HG03520 (cell line): ENCODE measurements at regions not wholly inside any gene's neighbourhood (a gene's known extent, or its start where the extent isn't known, plus 50 kb on each side); places are given as distances from the start of the nearest gene placed in this dataset.
A peak's percentile ranks its signal among the peaks of the same experiment; 100 is the strongest.

Experiments used
- ATAC-seq: cut with Tn5 transposase; IDR thresholded peaks from one replicate; pipeline ENCODE4 v1.9.1; 2021; ENCODE audit warnings: mild to moderate bottlenecking, moderate library complexity; ENCODE audit not compliant: unreplicated experiment

DNA sequence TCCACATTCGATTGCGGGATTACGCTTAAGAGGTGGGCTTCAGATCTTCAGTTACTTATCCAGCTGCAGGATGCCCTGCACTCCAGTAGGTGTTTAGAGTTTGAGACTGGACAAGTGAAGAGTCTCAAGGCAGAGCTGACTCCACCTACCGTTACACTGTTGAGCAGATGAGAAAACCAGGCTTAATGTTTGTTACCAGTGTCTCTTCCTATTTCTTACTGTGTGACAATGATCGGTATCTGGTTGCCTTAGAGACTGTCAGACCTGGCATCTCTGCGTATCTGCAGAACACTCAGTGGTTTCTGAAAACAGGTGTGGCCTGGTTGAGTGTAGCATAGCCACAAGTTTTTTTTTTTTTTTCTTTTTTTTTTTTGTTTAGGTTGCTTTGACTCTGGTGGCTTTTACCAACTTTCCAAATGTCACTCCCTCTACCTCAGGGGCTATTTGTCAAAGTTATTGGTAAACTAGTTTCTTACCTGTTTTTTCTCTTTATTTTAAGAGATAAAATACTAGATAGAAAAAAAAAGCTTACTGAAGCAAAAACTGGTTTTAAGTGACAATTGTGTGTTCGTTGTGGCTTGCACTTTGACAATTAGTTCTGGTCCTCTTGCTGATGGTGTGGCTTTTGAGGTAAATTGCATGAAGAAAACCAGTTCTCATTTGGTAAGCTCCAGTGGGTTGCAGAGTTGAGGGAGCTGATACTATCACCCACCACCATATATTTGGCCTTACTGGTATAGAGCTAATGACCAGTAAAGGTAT is 284.8 kb downstream of the ETS1 start:
- peak; percentile 96 for ATAC-seq

DNA sequence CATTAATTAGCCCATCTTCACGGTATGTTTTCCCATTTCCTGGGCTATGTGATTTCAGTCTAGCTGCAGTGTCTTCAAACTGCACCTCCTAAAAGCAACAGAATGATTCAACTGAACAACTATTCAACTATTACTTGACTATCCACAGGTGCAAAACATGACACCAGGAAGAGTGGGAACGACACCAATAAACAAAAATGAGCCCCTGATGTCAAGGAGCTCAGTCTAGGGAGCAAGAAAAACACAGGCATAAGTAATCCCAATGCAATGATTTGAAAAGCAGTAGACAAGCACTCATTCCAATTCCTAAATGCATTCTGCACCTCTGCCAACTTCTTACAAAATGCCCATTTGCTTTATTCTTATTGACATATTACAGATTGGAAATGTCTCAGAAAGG is 285.6 kb downstream of the ETS1 start:
- no peak for ATAC-seq

DNA sequence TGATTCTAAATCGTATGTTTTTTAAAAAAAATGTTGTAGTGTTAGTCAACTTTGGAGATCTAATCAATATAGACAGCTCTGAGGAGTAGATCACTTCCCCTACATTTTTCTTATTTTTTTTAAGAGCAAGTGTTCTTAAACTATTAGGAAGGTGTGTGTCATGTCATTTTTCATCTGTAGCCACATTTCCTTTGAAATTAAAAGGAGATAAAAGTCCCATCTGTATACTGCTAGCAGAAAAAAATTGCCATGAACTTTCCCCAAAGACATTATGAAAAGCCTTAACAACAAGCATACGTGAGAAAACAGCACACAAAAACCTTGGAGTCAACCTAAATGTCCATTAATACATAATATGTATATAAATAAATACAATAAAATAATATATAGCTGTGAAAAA is 286.6 kb downstream of the ETS1 start:
- no peak for ATAC-seq

DNA sequence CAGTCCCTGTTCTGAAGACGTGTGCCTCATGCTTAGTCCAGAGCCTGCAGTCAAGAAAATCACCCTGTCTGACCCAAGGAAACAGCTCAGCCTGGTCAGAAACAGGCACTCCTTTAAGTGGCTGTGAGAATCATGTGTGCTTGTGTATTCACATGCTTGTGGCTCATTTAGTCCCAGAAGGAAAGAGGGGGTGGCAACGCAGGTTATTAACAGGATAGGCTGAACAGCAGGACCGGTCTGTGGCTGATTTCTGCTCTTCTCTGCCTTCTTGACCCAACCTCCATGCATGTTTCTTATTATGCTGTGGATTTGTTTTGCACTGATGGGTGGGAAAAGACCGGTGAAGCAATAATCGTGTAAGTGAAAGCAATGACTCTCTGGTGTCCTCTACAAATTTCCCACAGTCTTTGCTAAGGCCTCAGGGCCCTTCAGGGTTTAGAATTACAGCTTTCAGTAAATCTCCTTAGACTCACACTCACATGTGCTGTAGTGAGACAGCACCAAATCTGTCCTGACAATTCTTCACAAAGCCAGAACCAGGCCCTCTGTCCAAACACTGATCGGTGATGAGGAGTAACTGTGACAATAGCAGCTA is 288.1 kb downstream of the ETS1 start:
- ATAC-seq: no peak

DNA sequence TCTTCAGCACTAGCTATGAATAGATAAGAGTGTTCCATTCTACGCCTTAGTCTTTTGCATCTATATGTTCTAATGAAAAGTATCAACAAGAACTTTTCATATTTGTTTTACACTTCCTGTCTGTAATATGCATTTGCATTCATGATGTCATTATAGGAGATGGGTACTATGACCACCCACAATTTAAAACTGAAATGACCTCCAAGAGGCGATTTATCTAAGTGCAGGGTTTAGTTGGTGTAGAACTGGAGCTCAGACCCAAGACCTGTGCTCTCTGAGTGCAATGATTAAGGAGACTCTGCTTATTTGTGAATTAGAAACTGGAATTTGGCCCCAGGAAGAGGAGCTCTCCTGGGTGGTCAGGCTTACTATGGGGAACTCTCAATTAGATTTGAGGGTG is 289.1 kb downstream of the ETS1 start:
- no peak for ATAC-seq

DNA sequence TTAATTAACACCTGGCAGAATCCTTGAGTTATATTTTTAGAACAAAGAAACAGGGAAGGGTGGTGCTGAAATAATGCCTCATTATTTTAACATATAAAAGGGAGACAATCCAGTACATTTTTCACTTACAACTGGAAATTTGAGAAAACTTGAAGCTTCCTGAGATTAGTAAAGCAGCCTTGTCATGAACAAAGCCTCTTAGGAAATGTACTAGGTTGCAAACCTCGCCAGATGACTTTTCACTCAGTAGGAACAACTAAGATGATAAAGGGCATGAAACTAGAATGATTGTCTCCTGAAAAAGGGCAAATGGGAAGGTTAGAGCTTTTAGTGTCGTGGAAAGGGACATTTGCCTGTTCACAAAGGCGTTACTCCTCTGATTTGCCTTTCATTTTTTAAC is 289.6 kb downstream of the ETS1 start:
- ATAC-seq: no peak

DNA sequence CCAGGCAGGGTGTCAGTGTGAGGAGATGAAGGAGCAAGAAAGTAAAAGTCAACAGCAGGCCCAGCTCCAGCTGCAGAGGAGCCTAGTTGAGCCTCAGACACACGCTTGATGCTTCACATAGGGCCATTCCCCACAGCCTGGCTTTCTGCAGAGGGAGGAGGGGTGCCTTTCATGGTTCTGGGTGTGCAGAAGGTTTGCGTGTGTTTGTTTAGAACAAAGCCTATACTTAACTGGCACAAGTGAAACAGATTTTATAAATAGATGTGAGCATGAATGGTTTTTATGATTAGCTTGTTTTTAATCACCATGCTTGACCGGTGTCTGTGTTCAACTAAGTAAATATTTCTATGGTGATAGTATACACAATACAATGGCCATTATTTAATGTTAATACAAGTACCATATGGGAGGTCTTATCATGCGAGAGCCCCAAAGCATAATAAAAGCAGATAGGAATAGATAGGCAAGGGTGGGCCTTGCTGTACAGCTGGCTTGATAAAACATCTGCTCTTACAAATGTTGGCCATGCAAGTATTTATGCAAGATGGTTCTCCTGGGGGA is 290.2 kb downstream of the ETS1 start:
- ATAC-seq: no peak

DNA sequence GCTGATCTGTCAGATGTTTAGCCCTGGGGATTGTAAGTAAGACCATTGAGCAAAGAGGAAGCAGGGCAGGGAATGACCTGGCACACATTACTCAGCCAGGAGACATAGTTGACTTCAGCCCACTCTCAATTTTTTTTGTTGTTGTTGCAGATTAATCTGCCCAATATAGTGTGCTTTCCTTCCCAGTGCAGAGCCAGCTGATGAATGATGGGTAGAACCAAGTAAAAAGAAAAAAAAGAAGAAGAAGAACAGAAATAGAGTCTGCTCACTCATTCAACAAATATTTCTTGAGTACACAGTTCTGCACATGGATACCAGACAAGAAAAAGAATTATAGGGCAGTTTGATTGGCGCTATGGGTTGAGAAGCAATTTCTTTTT is 292.7 kb downstream of the ETS1 start:
- ATAC-seq: no peak

DNA sequence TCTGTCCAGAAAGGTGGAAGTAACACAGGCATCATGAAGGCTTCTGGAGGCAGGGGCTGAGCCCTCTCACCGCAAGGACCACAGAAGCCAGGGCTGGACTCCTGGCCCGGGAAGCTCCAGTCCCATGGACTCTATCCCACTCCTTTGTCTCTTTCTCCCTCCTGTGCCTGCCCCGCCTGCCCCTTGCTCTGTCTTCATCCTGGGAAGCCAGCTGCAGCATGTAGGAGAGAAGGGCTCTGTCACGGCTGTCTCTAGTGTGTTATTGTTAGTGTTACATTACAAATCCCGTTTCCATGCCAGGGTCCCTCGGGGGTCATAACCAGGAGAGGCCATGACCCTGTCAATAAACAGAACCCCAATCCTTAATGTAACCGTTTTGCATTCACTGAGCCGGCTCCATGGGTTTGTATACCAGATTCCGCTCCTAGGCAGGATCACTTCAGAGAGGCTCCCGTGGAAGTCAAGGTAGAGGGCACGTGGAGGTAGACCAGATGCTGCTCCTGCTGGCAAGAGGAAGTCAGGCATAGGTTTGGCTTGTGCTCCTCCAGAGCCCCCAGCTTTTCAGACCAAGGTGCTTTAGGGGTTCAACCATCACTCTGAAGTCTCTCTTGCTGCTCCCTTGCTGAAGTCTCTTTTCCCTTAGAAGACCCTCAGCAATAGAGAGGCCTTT is 293.2 kb downstream of the ETS1 start:
- no peak for ATAC-seq

DNA sequence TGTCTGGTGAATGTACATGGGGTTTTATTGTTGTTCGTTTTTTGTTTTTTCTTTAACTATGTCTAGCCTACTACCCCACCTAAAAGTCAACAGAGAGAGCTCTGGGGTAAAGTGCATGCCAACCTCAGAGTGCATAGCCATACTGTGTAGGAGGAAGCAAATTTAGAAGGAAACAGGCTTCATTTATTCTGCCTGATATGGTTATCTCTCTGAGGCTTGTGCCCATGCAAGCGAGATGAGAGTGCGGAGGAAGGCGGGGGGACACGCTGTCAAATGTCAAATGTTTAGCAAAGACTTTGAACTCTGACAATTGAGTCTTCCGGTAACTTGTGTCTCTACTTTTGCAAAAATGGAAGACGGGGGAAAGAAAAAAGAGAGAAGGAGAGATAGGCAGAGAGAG is 295.5 kb downstream of the ETS1 start:
- ATAC-seq: no peak

DNA sequence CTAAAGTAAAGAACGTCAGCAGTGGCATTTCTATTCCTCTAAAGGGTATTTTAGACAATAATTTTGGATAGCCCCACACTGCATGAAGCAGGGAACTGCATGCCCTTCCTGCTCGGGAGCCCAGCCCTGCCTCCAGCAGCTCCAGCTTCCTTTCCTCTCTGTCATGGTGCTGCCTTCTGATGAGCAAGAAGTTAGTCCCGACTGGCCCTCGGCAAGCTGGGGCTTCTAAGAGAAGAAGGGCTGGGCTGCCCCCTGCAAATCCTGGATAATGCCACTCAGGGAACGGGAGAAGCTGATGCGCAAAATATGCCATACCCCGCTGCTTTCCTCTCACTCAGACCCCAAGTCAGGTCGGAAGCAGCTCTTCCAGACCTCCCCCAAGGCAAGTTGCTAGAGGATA is 296.4 kb downstream of the ETS1 start:
- ATAC-seq: no peak

DNA sequence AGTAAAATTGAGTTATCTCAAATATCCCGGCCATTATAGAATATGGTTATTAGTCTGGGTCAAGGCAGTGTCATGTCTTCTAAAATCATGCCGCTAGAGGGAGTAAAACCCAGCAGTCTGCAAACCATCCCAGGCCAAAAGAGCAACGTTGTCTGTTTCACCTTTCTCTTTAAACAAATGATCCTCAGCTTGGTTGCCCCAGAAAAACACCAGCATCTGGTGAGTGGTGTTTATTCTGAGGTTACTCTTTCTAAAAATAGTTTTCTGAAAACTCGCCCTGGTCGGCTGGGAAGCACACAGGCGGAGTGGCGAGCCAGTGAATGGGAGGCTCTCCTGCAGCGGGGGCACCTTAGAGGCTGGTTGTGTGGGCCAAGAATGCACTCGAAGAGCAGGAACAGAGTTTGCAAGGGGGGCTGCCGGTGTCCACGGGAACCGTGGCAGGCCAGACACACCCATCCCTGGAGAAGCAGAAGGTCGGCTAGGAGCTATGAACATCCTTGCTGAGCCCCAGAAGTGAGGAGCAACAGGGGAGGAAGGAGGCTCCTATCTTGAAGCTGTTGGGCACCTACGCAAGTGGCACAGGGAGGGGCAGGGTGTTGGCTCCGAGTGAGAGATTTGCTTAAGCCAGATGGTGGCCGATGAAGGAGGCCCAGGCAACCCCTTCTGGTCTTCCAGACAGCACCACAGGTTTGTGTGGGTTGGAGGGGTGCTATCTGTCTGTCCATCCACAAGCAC is 297.1 kb downstream of the ETS1 start:
- ATAC-seq: peak; percentile 83

DNA sequence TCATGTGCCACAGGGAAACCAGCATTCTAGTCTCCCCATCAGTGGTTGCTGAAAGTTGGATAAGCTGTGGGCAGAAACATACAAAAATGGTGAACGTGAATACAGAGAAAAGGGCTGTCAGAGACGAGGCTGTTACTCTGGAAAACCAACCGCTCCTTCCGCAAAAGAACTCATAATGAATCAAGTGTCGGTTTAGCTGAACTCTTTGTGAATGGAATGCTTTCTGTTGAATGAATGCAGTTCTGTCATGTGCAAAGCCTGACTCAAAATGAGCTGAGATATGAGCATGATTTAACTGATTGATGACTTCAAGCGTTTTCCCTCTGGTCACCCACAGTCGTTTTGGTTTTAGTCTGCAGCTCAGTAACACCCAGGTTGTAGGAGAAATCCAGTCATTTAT is 298.3 kb downstream of the ETS1 start:
- no peak for ATAC-seq

DNA sequence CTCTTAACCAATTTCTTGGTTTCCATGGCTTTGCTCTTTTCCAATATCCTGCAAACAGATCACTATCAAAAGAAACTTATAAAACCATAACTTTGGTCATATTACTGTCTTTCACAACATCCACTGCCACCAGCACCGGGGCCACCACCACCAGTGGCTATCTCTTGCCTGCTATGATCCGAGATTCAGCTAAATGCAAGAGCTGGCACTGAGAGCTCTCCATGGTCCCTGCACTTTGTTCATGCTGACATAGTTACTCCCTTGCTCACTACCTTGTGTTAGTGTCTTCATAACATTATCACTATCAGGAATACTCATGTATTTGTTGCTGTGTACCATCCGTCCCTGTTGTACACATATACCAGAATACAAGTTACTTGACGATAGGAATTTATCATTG is 299.0 kb downstream of the ETS1 start:
- ATAC-seq: no peak

DNA sequence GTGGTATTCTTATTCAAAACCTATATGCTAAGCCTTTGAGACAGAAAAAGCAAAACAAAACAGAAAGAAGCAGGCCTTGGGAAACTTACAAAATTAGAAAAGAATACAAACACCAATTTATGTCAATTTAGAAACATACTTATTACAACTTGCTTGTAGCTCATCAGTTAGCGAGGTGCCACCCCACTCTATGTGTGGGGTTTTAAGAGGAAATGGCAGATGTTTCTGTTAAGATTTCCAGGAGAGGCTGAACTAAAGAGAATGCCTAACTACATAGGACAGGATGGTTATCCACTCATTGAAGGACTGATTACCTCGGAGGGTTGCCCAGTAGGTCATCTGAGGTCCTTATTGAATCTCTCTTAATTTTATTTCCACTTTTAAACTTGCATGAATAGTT is 302.0 kb downstream of the ETS1 start:
- ATAC-seq: no peak

DNA sequence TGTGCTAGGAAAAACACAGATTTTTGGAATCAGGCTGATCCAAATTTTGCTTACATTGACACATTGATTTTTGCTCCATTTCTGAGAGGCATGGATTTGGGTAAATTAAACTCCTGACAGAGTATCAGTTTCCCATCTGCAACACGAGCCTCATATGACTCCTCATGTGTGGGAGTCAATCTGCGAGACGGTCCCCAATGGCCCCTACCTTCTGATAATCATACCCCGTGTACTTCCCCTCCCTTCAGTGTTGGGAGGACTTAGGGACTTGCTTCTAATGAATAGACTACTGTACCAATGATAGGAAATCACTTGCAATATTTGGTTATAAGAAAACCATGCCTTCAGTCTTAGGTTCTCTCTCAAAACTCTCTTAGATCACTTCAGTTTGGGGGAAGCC is 302.7 kb downstream of the ETS1 start:
- ATAC-seq: no peak

DNA sequence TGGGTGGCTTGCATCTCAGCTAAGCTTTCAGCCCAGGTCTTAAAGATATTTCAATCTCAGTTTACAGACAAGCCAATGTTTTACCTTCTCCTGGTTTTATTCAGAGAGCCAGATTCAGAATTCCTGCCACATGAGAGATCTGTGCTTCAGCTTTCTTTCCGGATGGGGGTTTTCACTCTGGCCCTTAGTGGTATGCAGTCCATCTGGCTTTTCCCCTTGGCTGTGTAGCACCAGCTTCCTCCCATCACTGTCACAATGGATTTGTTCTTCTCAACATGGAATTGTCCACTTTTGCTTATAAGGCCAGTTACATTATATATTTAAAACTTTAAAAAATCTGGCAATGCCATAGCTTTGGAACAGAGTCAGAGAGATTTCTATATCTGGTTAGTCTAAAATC is 303.9 kb downstream of the ETS1 start:
- no peak for ATAC-seq

DNA sequence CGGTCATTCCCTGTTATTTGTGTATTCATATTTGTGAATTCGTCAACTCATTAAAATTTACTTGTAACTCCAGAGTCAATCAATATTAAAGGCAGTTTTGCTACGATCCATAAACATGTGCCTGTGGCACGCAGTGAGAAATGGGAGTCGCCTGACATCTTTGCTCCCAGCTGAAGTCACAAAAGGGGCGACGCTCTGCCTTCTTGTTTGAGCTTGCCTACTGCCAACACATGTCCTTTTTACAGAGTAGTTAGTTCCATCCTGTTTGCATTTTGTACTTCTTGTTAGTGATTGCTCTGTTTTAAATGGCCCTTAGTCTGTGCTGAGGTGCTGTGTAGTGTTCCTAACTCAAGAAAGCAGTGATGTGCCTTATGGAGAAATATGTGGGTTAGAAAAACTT is 305.3 kb downstream of the ETS1 start:
- ATAC-seq: no peak

DNA sequence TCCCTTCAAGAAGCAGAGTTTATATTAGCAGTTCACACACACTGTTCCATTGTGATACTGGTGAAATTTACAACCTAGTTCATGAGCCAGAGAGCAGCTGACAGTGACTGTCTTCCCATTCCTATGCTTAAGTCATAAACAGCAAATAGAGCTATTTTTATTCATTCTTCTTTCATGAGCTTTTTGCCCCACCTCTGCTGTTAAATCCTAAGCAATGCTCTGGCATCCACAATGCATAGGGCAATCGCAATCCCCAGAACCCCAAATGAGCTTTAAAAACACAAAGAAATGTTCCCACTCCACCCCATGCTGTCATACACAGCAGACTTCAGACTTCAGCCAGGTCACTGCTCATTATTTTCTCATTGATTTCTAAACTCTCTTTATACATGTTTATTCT is 307.5 kb downstream of the ETS1 start:
- ATAC-seq: no peak

DNA sequence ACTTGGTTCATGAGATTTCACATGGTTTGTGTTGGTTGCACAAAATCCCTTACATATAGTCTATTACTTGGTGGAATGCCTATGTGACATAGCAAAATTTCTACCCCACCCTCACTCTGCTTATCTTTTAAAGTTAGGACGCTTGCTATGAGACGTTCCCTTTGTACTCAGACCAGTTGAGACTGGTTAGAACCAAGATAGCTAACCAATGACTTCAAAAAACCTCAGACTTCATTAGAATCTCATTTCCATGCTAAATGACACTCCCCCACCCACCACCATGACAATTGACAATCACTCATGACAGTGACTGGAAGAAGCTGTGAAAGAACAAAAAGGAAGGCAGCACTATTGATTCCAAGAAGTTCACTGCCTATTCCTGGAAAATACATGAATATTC is 313.6 kb downstream of the ETS1 start:
- ATAC-seq: no peak

DNA sequence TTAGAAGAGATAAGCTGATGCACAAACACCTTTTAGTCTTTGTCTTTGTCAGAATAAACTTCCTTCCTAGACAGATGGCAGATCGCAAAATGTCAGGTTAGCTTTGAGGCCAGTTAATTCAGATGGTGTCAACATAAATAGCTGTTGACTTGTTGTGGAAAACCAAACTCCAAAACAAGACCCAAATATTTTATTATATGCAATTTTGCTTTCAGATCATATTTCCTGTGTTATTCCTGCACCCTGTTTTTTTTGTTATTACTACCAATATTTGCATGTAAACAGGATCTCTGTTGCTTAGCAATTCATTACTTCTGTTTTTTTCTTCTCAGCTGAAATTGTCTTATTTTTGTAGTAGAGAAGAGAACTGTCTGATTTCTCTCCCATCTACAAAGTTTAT is 316.0 kb downstream of the ETS1 start:
- no peak for ATAC-seq

DNA sequence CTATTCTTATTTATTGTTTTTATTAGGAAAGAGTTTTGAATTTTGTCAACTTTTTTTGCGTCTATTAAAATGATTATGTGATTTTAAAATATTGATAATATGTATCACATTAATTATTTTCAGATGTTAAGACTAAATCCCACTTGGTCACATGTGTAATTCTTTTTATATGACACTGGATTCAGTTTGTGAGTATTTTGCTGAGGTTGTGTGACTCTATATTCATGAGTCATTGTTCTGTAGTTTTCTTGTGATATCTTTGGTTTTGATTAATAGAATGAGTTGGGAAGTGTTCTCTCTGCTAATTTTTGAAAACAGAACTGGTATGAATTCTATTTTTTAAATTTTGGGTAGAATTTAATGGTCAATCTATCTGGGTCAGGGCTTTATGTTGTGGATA is 317.9 kb downstream of the ETS1 start:
- ATAC-seq: no peak
